Hippocampal formation (tissue), 2 donors: ENCODE measurements at regions not wholly inside any gene's neighbourhood (a gene's known extent, or its start where the extent isn't known, plus 50 kb on each side); places are given as distances from the start of the nearest gene placed in this dataset.
A peak's percentile ranks its signal among the peaks of the same experiment; 100 is the strongest.

Source experiments
- DNase-seq, 2 donors: peaks; one replicate each; lab custom pipeline; 2025; lab: John Stamatoyannopoulos, UW

- peak; percentile 34 to 74 for DNase-seq
Observed at GRCh38 chr16:66315210-66315825, 51.2 kb upstream of the CDH5 start.

GRCh38 chr16:66311306-66311705, 55.2 kb upstream of the CDH5 start:
- no peak for DNase-seq

GRCh38 chr16:66309215-66309807, 57.2 kb upstream of the CDH5 start:
- DNase-seq = no peak

- no peak for DNase-seq
Observed at GRCh38 chr16:66308096-66308495, 58.4 kb upstream of the CDH5 start.

GRCh38 chr16:66306366-66307150, 59.9 kb upstream of the CDH5 start:
- DNase-seq = no peak

GRCh38 chr16:66304961-66305360, 61.5 kb upstream of the CDH5 start:
- DNase-seq = no peak

GRCh38 chr16:66304151-66304550, 62.3 kb upstream of the CDH5 start:
- DNase-seq = no peak

- DNase-seq = no peak
Observed at GRCh38 chr16:66300501-66300900, 66.0 kb upstream of the CDH5 start.

GRCh38 chr16:66300037-66300436, 66.5 kb upstream of the CDH5 start:
- no peak for DNase-seq

- no peak for DNase-seq
Observed at GRCh38 chr16:66299349-66299748, 67.1 kb upstream of the CDH5 start.

GRCh38 chr16:66298571-66299120, 67.8 kb upstream of the CDH5 start:
- DNase-seq = no peak

GRCh38 chr16:66298006-66298405, 68.5 kb upstream of the CDH5 start:
- no peak for DNase-seq

GRCh38 chr16:66296591-66296990, 69.9 kb upstream of the CDH5 start:
- no peak for DNase-seq

- DNase-seq = no peak
Observed at GRCh38 chr16:66295761-66296546, 70.5 kb upstream of the CDH5 start.

GRCh38 chr16:66295213-66295612, 71.3 kb upstream of the CDH5 start:
- DNase-seq = no peak

- DNase-seq = no peak
Observed at GRCh38 chr16:66294507-66294906, 72.0 kb upstream of the CDH5 start.

- DNase-seq = no peak
Observed at GRCh38 chr16:66293932-66294331, 72.6 kb upstream of the CDH5 start.

GRCh38 chr16:66293207-66293735, 73.2 kb upstream of the CDH5 start:
- no peak for DNase-seq

GRCh38 chr16:66292241-66292935, 74.1 kb upstream of the CDH5 start:
- DNase-seq = no peak

GRCh38 chr16:66291833-66292232, 74.7 kb upstream of the CDH5 start:
- no peak for DNase-seq

- no peak for DNase-seq
Observed at GRCh38 chr16:66290431-66290830, 76.1 kb upstream of the CDH5 start.
